ENCODE measurements at regions not wholly inside any gene's neighbourhood (a gene's known extent, or its start where the extent isn't known, plus 50 kb on each side); places are given as distances from the start of the nearest gene placed in this dataset.

- no peak for TF ChIP-seq SIN3A (IDR thresholded peaks at IDR 0.05; ENCODE audit: borderline replicate concordance, insufficient read depth, low read length)
- no peak for TF ChIP-seq TAF1 (IDR thresholded peaks at IDR 0.05; ENCODE audit: borderline replicate concordance, insufficient read depth, low read length)
Measured at GRCh38 chr4:107270614-107271013, 234.5 kb upstream of the DKK2 start.

Measured in PFSK-1 (cell line).